Pancreas (tissue), 10 donors: ENCODE measurements at regions not wholly inside any gene's neighbourhood (a gene's known extent, or its start where the extent isn't known, plus 50 kb on each side); places are given as distances from the start of the nearest gene placed in this dataset.
A peak's percentile ranks its signal among the peaks of the same experiment; 100 is the strongest.
"Not testable (repeated sequence)": the region's sequence is repeated elsewhere in the genome, so short reads cannot be mapped to it uniquely, and the experiment has no call there.

Experiments used
- ATAC-seq, 4 donors: fragments of 200-7000 bp; cut with Tn5 transposase; one replicate each; pipeline versions ENCODE4 v1.8.0 to v1.9.1; 2020; ENCODE audit warnings: mild to moderate bottlenecking in 4 of 4, moderate library complexity in 4 of 4
- DNase-seq, 6 donors: peaks; one replicate each; pipeline ENCODE4 v3.0.0-alpha.2; 2020
- FAIRE-seq: peaks from 2 replicates; lab custom pipeline; 2012; peaks lifted over from hg19 to GRCh38; lab: Jason Lieb, UNC
- H3K27ac ChIP-seq, 4 donors: fragments of 200-600 bp; sonication (generic); 1 replicate in 3 of 4; 2 replicates in 1 of 4; pipeline versions ENCODE4 v1.5.0 to v1.8.0; 2020
- H3K27me3 ChIP-seq, 4 donors: fragments of 200-600 bp; one replicate each; pipeline ENCODE4 v1.8.0; 2021
- H3K36me3 ChIP-seq, 3 donors: fragments of 200-600 bp; sonication (generic) in 1 of 3; one replicate each; pipeline versions ENCODE4 v1.5.0 to v1.8.0; 2020 to 2021
- H3K4me1 ChIP-seq, 3 donors: fragments of 200-600 bp; one replicate each; pipeline ENCODE4 v1.8.0; 2021
- H3K4me3 ChIP-seq, 4 donors: fragments of 200-600 bp; sonication (generic) in 2 of 4; one replicate each; pipeline versions ENCODE4 v1.5.0 to v1.8.0; 2020 to 2021
- H3K9me3 ChIP-seq, 4 donors: fragments of 200-600 bp; one replicate each; pipeline ENCODE4 v1.8.0; 2021
- WGBS, 2 donors: extraction: QIAGEN DNeasy Blood & Tissue Kit; methylation state at CpG; one replicate each; pipeline ENCODE4 v1.1.7; 2013; 5-methylcytosine and 5-hydroxymethylcytosine counted together
- intact Hi-C, 3 donors: fragments of 100-400 bp; cut with DNase I; formaldehyde crosslinking; loops; one replicate each; pipeline versions ENCODE4 v1.11.1 to v1.14.2; 2022
- TF ChIP-seq, protein P1 (sequence below), 4 donors: fragments of 200-600 bp; sonication (generic) in 3 of 4; IDR thresholded peaks; one replicate each; pipeline versions ENCODE4 v1.5.0 to v1.8.0; 2021; ENCODE audit warnings: antibody characterized with exemption in 4 of 4
- donor health status: healthy with polysubstance abuse.
- donor health status: DM: no; HTN: no; CAD: no; lungs with moderate emphysema.
- donor health status: DM: no; HTN: no; CAD: no.
- donor health status: control.
- donor health status: control.
- donor health status: Bipolar disorder and iron deficiency.
- donor health status: DM: yes; HTN: yes; CAD: no.
- donor health status: DM: no; HTN: no; CAD: no.
- donor health status: DM: no; HTN: no; CAD: no.
- donor health status: DM: yes; HTN: yes; CAD: no.

DNA sequence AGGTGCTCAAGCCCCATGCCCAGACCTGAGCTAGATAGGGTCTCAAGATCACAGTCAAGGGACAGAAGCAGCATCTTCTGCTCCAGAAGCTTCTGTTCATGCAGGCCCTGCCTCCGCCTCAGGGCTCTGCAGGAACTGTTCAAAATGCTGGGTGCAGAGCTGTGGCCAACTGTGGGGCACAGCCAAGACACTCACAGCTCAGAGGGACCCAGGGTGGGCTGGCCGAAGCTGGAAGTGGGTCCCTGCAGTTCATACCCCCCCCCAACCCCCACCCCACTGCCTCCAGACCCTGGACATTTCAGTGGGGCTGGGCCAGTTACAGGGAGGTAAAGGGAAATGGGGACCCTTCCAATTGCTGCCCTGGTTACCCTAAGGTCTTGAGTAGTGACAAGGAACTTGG, 129.0 kb downstream of the CRYBB2 start:
- intact Hi-C loops, result no loop called here
- no peaks in the 10 kb centered on the region for H3K4me1 ChIP-seq
- no peak for DNase-seq
- peaks cover 0 to 48% (median 4%) of the 10 kb centered on the region in 3 donors for H3K36me3 ChIP-seq
- no peak for ATAC-seq
- TF ChIP-seq, protein P1, sequence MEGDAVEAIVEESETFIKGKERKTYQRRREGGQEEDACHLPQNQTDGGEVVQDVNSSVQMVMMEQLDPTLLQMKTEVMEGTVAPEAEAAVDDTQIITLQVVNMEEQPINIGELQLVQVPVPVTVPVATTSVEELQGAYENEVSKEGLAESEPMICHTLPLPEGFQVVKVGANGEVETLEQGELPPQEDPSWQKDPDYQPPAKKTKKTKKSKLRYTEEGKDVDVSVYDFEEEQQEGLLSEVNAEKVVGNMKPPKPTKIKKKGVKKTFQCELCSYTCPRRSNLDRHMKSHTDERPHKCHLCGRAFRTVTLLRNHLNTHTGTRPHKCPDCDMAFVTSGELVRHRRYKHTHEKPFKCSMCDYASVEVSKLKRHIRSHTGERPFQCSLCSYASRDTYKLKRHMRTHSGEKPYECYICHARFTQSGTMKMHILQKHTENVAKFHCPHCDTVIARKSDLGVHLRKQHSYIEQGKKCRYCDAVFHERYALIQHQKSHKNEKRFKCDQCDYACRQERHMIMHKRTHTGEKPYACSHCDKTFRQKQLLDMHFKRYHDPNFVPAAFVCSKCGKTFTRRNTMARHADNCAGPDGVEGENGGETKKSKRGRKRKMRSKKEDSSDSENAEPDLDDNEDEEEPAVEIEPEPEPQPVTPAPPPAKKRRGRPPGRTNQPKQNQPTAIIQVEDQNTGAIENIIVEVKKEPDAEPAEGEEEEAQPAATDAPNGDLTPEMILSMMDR (IDR thresholded peaks at IDR 0.05), result no peak
- no peak for FAIRE-seq
- H3K9me3 ChIP-seq, result no peaks in the 10 kb centered on the region
- H3K27me3 ChIP-seq, result no peaks in the 10 kb centered on the region
- H3K27ac ChIP-seq, result no peak overlapping the region
- no peak overlapping the region for H3K4me3 ChIP-seq
- 95 to 100% methylated on average over 2 of the region's 2 CpGs for whole genome bisulfite sequencing, 2 donors

DNA sequence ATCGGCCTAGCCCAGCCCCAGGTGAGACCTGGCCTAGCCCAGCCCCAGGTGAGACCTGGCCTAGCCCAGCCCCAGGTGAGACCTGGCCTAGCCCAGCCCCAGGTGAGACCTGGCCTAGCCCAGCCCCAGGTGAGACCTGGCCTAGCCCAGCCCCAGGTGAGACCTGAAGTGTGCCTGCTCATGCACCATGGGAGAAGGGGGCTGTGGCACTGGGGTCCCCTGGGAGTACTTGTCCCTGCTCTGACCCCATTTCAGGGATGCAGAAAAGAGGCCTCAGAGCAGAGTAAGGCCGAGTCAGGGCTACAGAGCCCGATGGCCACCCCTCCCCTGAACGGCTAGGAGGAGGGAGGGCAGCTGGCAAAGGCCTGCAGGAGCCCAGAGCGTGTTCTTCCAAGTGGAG, 129.6 kb downstream of the CRYBB2 start:
- H3K27ac ChIP-seq, H3K4me3 ChIP-seq, H3K4me1 ChIP-seq, H3K9me3 ChIP-seq, H3K27me3 ChIP-seq, intact Hi-C loops, FAIRE-seq, DNase-seq: not testable (repeated sequence)
- H3K36me3 ChIP-seq, result peaks cover 0 to 52% (median 4%) of the 10 kb centered on the region in 3 donors
- 94 to 100% methylated on average over 3 to 5 of the region's 5 CpGs for WGBS, 2 donors
- peak in 1 of 4 donors; percentile 13 for ATAC-seq

DNA sequence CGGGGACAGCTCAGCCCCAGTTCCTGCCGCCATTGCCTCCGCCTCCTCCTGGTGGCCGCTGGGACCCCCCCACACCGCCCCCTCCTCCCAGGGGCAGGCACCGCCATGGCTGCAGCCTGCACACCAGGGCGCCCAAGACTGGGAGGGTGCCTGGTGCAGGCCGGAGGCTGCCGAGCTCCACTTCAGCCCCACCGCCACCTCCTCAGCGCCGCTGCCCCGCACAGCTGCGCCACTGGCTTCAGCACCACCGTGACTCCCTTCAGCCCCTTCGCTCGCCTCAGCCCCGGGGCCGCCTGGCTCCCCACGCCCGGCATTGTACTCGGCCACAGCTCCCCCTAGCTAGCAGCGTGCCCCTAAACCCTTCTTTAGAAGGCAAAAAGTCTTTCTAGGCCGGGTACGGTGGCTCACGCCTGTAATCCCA, 131.1 kb downstream of the CRYBB2 start:
- Histone ChIP-seq H3K9me3 (no peaks in the 10 kb centered on the region), H3K27me3 (no peaks in the 10 kb centered on the region), H3K4me3 (no peak overlapping the region), H3K27ac (no peak overlapping the region), H3K4me1 (no peaks in the 10 kb centered on the region), H3K36me3 (peaks cover 0 to 61% (median 7%) of the 10 kb centered on the region in 3 donors)
- WGBS, 2 donors, result 89 to 90% methylated on average over 26 of the region's 26 CpGs
- intact Hi-C loops, result no loop called here
- ATAC-seq (no peak), FAIRE-seq (no peak), DNase-seq (peak in 2 of 6 donors; percentile 48 to 55)
- TF ChIP-seq, protein P1 (IDR thresholded peaks at IDR 0.05), result no peak

DNA sequence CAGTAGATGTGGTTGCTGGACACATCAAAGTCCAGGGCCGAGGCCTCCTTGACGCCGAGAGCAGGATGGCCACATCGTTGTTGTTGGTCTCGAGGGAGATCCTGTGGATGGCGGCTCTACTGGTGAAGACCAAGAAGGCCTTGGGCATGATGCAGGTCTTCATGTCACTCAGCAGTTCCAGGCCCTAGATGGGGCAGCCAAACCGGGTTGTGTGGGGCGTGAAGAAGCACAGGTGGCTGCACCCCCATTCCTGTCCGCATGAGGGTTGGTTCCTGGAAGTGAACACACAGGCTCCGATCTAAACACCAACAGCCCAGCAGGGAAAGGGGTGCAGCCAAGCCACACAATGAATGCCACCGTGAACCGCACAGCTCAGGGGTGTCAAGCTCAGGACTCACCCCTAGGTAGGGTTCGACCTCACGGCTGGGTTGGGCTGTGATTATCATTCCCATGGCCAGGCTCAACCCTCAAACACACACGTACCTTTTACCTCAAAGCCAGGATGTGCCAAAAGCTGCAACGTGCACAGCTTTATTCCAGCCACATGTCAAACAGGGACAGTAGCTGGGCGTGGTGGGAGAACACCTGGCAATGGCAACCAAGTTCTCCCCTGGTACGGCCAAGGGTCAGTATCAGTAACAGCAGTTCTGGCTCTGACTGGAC, 132.3 kb downstream of the CRYBB2 start:
- no peak overlapping the region for H3K4me3 ChIP-seq
- peaks cover 0 to 64% (median 7%) of the 10 kb centered on the region in 3 donors for H3K36me3 ChIP-seq
- intact Hi-C loops, result no loop called here
- no peak for FAIRE-seq
- no peak for ATAC-seq
- TF ChIP-seq, protein P1 (IDR thresholded peaks at IDR 0.05), result no peak
- no peaks in the 10 kb centered on the region for H3K9me3 ChIP-seq
- H3K4me1 ChIP-seq, result no peaks in the 10 kb centered on the region
- no peak for DNase-seq
- H3K27ac ChIP-seq, result no peak overlapping the region
- no peaks in the 10 kb centered on the region for H3K27me3 ChIP-seq
- 92% methylated on average over 18 of the region's 18 CpGs for WGBS, 2 donors

DNA sequence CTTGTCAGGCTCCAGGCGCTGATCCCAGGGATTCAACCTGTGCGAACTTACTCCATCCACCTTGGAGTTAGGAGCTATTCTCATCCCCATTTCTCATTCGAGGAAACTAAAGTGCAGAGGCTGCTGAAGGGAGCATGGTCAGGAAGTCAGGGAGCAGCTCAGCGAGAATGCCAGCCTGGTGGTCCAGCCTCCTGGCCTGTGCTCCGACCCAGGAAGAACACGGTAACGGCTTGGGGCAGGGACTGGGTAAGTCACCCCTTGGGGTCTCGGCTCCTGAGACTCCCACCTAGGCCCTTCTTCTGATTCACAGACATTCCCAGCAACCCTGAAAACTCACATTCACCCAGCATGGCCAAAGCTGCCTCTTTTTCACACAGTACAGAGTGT, 132.8 kb downstream of the CRYBB2 start:
- H3K36me3 ChIP-seq, result peaks cover 0 to 61% (median 7%) of the 10 kb centered on the region in 3 donors
- DNase-seq, result no peak
- H3K27ac ChIP-seq, result no peak overlapping the region

More for the DNA sequence above, 132.8 kb downstream of the CRYBB2 start:
- TF ChIP-seq, protein P1 (IDR thresholded peaks at IDR 0.05), result no peak
- FAIRE-seq (no peak), ATAC-seq (no peak)
- intact Hi-C loops, result no loop called here
- H3K4me1 ChIP-seq, result no peaks in the 10 kb centered on the region
- H3K9me3 ChIP-seq, result no peaks in the 10 kb centered on the region
- no peaks in the 10 kb centered on the region for H3K27me3 ChIP-seq
- WGBS, 2 donors, result 93 to 94% methylated on average over 8 of the region's 8 CpGs
- H3K4me3 ChIP-seq, result no peak overlapping the region
